Dedifferentiated amniotic fluid mesenchymal stem cell (primary cell): ENCODE measurements at regions not wholly inside any gene's neighbourhood (a gene's known extent, or its start where the extent isn't known, plus 50 kb on each side); places are given as distances from the start of the nearest gene placed in this dataset.

Source experiments
- DNase-seq: peaks from one replicate; pipeline ENCODE4 v3.0.0-alpha.2; 2016; ENCODE audit errors: extremely low spot score

DNA sequence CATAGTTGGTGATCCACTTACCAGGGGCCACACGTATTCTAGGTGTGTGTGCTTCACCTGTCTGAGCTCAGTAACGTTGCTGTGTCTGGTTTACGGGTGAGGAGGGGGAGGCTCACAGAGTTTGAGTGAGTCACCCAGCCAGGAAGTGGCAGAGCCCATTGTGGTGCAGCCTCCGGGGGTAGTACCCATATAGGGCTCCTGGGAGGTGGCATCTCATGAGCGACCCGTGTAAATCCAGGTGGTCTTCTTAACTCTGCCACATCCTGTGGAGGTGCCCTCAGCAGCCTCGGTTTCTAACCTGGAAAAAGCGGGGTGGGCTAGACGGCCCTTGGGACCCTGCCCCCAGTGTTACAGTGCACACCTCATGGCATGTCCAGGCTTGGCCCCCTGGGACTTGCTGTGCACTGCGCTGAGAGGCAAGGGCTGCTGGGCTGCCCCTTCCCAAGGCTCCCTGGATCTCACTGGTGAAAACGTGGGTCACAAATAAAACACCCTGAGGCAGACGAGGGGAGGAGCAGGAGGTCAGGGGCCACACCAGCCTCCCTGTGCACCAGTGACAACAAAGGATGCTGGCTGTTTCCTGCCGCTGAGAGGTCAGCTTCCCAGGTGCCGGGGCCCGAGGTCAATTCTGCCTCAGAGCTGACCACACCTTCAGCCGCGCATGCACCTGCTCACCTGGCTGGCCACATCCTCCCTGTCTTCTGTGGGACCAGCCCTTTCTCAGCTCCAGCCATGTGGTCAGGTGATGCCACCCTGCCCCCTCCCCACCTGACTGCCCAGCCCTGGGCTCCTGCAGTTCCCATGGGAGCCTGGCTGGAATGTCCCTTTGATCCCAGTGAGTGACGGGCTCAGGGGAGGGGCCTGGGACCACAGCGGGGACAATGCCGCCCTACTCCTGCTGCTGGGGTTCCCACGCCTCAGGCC lies 305.1 kb downstream of the CTTN start:
- no peak for DNase-seq

DNA sequence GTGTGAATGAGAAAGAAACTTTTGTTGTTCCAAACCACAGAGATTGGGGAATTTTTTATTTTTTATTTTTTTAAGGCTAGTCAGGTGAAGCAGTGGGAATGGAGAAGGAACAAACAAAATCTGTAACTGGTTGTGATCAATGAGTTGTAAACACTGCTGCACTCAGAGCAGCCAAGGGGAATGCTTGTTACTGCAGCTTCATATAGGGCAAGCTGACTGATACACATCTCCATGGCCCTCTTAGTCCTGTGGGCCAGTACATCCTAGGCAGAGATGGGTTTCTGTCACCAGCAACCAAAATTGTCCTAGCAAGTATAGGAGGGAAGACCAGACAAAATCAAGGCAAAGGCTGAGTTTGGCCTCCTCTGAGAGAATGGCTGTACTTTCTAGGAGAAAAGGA lies 306.8 kb downstream of the CTTN start:
- no peak for DNase-seq

DNA sequence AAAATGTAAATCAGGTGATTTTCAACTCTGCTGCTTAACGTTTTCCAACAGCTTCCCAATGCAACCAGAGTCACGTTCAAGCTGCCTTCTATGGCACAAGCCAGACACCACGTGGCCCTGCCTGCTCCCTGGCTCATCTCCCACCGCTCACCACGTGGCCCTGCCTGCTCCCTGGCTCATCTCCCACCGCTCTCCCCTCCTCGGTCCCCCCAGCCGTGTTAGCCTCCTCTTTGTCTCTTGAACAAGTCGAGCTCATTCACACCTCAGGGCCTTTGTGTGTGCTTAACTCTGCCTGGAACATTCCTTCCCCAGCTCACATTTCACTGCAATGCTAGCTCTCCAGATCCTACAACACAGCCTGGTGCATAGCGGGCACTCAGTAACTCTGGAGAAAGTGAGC lies 307.6 kb downstream of the CTTN start:
- no peak for DNase-seq

DNA sequence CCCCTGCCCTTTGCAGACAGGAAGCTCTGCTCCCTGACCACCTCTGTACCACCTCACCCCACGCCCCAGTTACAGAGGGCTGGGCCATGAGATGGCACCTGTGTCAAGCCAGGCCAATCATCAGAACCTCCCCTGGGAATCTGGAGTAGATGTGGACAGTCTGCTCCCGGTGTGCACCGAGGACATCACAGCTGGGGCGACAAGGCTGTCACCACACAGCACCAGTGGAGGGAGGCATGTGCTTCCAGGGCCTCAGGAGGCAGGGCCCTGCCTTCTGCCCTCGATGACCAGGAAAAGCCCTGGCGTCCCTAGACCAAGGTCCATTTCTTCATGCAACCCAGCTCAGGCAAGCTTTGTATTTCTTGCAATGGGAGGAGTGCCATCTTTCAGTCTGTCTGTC lies 309.5 kb downstream of the CTTN start:
- no peak for DNase-seq

DNA sequence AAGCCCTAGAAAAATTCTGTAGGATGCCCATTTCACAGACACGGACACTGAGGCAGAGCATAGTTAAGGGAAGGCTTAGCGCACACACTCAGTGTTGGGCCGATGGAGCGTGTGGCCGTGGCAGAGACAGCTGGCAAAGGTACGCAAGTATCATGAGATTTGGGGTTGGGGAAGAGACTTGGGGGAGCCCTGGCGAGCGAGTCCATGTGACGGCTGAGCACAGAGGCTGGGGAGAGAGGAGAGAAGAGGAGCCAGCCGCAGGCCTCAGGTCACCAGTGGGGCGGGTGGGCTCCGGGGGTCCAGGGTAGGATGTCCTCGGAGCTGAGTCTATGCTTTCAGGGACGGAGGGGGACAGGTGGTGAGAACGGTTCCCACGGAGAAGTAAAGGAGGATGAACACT lies 311.3 kb downstream of the CTTN start:
- no peak for DNase-seq

DNA sequence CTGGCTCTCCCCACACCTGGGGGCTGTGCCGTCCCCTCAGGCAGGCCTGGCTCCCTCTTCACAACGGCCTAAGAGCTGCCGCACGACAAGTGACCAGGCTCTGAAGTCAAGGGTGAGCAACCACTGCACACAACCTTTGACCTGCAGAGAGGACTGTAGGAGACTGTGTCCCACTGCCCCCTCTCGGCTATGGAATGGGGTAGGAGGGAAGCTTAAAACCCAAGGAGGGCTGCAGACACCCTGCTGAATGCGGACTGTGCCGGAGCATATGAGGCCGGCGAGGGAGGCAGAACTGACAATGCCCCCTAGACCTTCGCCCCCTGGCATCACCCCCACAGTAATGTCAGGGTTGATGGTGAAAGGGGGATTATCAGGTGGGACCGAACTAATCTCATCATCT lies 311.9 kb downstream of the CTTN start:
- DNase-seq, result no peak

DNA sequence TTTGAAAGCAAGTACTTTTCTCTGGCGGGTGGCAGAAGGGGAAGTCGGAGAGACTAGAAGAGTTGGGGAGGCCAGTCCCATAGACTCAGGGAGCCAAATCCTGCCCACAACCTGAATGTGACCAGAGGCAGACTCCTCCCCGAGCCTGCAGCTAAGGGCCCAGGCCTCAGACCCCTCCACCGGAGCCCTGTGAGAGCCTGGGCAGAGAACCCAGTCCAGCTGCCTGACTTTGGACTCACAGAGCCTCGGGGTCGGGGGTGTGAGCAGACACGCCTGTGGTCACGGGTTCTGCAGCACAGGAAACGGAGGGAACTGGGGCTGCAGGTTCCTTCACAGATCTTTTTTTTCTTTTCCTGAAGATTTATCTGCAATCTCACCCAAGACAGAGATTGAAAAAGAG lies 312.3 kb downstream of the CTTN start:
- DNase-seq, result no peak

DNA sequence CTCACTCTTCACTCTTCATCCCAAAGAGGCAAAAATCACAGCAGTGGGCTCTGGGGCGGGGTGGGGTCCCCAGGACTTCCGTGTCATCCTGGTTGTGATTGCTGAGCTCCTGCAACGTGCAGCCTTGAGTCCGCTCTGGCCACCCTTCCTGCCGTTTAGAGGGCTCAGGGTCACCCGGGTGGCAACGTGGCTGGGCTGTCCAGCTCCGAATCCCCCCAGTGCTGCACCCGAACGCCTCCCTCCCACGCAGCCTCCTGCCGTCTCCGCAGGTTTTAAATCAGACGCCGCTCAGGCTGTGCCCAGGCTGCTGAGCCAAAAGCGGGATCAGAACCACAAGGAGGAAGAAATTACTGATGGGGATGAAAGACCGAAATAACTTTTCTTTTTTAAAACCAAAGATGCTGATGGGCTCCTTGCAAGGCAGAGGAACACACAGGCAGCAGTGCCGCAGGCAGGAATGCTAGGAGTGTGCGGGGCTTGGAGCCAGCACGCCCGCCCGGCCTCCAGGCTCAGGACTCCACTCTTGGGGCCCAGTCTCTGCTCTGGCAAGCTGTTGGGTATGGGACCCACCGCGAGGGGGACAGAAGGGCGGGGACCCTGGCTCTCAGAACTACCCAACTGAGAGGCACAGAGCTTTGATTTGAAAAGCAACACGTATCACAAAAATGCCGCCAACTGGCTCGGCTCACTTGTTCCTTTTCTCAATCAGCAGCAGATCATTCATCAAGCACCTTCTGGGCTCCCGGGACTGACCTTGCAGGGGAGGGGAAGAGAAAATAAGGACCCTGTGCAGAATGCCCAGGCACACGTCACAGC lies 313.0 kb downstream of the CTTN start:
- no peak for DNase-seq

DNA sequence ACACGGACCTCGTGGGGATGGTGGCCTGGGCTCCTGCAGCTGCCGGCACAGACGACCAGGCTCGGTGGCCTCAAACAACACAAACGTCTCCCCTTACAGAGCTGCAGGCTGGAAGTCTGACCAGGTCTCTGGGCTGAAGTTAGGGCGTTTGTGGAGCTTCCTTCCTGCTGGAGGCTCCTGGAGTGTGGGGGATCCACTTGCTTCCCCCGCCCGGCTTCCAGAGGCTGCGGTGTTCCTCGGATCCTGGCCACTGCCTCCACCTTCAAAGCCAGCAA lies 313.5 kb downstream of the CTTN start:
- DNase-seq, result no peak

DNA sequence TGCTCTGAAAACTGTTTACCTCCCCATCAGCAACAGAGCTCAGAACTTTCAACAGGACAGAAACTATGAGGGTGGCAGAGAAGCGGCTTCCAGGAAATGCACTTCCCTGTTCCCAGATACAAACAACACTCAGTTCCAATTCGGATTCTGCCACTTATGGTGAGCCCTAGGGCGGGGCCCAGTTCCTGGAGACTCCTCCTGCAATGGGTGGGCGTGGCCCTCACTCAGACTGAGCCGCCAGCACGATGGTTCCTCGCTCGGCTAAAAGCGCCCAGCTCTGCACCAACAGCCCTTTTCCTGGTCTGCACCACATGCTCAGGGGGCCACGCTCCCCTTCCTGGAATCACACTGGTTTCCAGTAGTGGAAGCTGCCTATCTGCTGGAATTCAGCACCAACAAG lies 314.1 kb downstream of the CTTN start:
- no peak for DNase-seq

DNA sequence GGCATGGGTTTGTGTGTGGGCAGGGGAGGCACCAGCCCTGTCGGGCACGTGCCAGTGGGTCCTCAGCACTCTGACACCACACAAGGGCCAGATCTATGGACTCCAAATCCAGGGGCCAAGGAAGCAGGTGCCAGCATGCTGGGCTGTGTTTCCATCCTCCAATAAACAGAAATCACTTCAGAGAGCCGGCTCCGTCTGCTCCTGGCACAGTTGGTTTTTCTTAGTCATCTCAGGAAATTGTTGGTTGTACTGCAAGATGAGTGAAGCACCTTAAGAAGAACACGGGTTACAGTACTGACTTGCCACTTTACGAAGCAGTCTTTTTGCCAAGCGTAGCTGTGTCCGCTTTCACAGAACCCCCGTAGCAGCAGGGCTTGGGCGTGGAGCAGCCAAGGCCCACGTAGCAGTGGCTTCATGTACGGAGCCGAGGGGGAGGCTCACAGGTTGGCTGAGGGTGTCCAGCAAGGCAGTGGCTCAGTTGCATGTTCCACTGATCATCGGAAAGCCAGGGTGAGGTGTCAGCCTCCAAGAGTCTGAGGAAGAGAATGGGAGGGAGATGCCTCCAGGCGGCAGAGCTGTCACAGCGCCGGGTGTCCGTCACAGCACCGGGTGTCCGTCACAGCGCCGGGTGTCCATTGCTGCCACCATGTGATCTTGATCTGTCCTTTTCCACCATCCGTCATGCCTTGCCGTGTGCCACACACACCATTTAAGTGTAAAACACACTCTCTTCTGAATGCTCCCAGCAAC lies 314.9 kb downstream of the CTTN start:
- DNase-seq, result no peak

DNA sequence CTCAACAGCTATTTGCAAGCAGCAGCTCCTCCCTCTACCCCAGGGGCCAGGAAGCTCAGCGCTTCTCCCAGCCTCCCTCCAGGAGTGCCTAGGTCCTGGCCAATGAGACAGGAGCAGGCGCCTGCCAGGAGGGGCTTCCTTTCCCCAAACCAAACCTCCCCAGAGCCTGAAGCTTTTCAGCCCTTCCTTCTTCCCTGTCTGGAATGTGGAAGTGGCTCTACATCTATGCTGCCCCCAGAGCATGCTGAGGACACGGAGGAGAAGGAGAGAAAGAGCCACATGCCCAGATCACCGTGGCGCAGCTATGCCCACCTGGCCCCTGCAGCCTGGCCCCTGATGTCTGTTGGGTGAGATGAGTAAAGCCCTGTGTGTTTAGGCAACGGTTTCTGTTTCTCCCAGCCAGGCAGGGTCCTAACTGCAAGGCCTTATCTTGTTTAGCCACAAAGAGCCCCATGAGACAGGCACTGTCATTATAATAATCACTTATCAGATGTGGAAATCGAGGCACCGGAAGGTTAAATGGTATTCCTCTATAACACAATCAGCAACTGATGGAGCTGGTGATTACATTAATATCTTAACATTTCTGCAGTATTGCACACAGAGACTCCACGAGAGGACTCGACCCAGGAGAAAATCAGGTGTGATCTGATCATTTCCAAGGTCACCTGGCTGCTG lies 315.8 kb downstream of the CTTN start:
- DNase-seq, result no peak

DNA sequence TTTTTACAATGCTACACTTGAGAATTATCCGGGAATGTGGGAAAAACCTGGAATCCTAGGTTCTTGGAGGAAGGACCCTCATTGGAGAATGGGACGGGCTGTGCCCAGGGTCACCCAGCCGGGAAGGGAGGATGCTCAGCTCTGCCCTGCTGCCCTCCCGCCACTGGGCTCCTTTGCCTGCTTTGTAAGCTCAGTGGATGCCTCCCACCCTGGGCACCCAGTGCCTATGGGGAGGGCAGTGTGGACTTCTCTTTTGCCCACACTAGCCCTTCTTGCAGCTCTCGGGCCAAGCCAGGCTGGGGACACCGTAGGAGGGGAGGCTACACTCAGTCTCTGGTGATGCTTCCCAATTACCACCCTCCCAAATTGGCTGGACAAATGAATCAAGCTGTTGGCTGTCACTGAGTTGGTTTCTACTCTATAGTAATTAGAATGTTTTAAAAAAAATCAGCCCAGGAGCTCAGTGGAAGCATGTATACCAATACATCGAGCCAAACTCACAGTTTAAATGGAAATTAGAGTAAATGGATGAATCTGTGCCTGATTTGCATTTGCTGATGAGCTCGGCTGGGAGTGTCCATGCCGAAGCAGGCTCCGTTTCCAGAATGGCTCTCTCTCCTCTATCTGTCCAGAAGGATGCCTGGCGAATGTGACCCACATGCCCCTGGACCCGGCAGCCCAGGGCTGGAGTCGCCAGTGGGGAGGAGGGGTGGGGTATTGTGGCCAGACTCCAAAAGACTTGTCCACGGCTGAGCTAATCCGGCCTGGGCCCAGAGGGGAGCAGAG lies 317.0 kb downstream of the CTTN start:
- DNase-seq, result no peak

DNA sequence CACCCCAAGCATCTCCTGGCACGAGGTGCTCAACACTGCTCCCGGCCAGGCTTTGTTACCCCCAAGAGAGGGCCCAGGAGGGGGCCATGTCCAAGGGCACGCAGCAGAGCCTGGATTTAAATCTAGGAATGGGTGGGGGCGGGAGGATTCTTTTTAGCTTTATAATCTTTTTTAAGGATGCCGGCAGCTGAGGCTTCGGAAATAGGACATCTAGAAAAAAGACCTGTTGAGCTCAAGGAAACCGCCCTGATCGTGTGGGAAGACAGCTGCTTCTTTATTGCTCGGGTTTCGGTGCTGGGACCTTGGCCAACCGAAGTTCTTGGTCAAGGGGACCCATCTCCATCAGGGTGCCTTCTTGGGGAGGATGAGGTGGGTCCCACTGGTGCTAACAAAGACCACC lies 317.9 kb downstream of the CTTN start:
- no peak for DNase-seq

DNA sequence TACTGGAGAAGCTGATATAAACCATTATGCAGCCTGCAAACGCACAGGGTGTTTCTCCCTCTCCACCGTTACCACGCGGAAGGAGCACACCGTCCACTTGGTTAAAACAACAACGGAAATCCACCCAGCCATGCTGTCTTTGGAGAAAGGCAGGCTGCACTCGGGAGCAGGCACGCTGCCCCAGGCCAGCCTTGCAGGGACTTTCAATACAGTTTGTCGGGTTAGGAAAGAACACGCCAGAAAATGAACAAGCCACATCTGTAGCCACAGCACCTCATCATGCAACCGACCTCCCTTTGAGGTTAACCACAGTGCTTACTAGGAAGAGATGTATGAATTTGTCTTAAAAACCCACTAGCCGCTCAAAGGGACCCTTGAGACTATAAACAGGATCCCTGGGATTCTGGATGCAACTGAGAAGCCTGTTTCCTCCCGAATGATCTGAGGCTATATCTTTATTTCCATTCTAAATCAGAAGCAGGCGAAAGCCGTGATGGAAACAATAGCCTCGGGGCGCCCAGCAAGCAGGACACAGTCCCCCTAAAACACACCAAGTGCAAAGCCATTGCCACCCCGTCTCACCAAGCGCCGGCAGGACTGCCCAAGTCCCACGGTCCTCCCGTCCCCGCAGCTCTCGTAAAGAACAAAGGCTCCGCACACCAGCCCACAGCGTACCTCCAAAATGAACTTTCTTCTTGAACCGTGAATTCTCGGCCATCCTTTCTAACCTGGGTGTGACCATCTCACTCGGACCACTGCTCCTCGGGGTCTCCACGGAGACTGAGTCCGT lies 318.9 kb downstream of the CTTN start:
- no peak for DNase-seq

DNA sequence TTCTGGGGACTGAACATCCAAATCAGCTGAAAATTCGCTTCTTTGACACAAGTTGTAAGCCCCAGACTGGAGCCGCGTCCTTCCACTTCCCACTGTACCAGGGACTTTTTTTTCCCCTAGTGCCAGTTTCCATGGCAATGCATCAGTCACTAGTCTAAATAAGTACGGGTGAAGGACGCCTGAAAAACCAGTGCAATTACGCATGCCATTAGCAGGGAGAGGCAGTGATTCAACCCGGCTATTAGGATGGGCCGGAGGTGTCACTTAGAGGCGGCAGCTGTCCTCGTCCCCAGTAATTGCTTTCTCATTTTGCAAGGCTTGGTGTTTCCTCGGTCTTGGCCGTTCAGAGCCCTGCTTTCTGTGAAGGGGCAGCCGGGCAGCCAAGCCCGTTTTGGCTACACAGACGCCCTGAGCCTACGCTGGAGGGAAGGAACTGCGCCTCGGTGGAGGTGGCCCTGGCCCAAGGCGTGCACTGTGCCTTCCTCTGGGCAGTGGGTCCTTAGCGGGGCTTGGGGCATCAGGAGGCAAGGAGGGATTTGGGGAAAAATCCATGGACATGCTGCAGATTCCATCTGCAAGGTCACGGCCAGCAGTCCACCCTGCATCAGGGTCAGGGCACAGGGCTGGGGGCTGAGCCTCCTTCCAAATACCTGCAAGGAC lies 319.7 kb downstream of the CTTN start:
- no peak for DNase-seq

DNA sequence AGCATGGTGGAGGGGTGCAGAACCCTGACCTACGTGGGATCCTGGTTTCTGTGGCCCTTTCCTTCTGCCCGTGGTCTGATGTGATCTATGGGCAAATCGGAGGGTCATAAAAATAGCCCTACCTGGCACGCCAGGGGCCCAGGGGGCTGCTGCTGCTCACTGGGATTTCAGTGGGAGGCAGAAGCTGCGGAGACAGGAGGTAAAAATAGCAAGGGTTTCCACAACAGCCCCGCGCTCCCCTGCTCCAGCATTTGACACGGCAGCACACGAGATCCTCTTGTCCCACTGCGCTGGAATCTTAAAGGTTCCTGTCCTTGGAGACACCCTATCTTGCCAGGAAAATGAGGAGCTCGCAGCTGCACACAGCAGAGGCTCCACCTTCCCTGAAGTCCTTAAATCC lies 321.2 kb downstream of the CTTN start:
- no peak for DNase-seq

DNA sequence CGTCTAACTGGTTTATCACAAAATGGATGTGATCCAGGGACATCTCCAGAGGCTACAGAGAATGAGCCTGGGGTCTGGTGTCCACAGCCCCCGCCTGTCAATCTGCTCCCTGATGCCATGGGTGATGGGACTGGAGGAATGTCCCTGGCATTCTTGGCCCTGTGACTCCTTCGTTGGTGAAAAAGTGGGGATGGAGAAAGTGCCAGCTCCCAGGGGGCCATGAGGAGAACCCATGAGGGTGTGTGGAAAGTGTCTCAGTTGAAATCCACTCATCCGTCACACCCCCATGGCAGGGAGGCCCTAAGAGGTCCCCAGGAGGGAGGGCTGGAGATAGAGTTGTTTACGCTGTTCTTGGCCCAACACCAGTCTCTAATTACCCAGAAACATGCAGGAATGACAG lies 322.0 kb downstream of the CTTN start:
- DNase-seq, result no peak

DNA sequence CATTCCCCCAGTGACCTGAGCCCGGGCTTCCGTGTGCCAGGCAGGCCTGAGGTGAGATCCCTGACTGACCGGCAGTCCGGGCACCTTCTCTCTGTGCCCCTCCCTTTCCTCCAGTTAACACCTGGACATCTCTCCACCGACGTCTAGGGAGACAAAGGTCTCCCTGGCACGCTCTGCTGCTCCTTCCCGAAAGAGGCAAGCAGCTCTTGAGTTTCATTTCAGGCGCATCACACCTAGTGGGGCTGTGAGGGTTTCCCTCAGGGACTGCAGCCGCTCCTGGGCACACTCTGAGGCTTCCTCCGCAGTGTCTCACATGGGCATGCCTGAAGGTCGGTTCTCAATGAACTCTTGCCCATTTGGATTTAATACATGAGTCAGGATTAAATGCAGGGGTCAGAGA lies 322.7 kb downstream of the CTTN start:
- no peak for DNase-seq

DNA sequence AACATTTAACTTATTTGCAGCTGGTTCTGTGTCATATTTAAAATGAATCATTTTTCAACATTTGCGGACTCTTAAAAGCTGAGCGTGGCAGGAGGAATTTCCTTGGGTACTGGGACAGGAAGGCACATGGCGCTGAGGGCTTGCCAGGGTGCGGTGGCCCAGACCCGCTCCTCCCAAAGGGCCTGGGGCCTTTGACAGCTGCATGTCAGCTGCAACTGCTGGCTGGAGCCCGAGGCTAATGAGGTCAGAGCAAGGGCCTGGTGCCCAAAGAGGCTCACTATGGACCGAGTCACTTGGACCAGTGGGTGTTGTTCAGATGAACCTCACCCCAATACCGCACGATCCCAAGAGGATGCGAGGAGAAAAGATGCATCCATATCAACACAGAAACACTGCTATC lies 326.9 kb downstream of the CTTN start:
- no peak for DNase-seq
